Activated CD4-positive, alpha-beta T cell treated with anti-CD3 and anti-CD28 coated beads for 48 hours (primary cell): ENCODE measurements at regions not wholly inside any gene's neighbourhood (a gene's known extent, or its start where the extent isn't known, plus 50 kb on each side); places are given as distances from the start of the nearest gene placed in this dataset.

Source experiments
- DNase-seq: peaks from one replicate; pipeline ENCODE4 v3.0.0-alpha.2; 2020

DNA sequence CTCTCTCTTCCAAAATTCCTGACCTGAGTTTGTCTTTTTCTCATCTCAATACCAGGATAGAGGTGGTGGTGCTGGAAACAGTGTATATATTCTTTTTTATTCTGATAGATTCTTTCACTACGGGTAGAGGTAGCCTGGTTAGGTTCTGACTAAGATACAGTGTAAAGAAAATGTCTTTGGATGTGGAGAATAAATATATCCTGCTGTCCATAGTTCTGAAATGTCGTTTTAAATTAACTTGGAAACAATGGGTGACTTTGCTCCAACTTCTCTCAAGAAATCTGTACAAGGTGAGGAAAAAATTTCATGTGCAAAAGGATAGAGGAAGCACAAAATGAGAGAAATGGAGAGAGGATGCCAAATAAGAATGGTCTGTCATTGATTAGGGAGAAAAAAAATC, 546.1 kb downstream of the GBA3 start:
- DNase-seq: no peak

DNA sequence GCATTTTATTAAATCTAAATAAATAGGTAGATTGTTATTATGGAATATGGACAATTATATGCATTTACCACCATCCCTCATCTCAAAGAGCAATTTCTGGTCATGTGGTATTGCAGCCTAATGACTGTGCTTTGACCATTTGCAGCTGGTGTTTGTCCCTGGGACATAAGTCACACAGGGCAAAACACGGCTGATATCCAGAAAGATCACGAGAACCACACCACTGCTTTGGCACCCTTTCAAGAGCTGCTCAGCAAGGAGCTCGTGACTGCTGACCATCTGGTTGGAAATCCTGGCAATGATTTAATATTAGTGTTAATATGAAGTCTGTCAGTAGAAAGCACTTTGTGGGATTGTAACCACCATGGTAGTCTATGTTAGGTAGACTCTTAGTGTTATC, 545.0 kb downstream of the GBA3 start:
- DNase-seq: no peak

DNA sequence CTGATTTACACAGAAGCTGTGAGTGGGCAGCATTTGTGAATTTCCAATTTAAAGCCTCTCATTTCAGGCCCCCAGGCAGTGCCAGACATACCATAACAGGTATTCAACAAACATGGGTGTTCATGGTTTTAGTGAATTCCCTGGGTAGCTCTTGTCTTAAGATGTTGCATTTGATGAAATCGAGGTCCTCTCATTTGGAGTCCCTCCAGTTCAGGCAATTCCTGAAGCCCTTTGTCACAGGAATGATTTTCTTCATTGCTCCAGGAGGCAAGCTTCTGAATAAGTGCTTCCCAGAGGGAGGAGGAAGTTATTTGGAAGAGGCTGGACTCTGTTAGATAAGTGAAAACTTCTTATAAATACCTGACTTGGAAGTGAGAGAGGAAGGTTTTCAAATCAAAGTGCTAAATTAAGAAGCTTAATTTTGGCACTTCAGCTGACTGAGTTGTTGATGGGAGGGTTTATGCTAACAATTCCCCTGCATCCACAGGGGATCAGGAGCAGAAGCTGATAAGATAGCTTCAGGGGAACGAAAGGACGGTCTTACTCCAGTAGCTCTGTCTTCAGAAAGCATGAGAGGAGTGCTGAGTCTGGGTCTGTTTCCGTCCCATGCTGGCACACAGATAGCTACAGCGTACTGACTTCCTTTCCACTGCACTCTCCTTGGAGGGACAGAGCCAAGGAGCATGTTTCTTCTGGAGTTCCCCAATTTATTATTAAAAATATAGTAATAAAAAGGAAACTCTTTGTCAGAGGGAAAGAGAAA, 543.1 kb downstream of the GBA3 start:
- DNase-seq: no peak

GRCh38 chr4:23234716-23235115, 542.0 kb downstream of the GBA3 start:
- no peak for DNase-seq

GRCh38 chr4:23234018-23234417, 541.3 kb downstream of the GBA3 start:
- DNase-seq: no peak

DNA sequence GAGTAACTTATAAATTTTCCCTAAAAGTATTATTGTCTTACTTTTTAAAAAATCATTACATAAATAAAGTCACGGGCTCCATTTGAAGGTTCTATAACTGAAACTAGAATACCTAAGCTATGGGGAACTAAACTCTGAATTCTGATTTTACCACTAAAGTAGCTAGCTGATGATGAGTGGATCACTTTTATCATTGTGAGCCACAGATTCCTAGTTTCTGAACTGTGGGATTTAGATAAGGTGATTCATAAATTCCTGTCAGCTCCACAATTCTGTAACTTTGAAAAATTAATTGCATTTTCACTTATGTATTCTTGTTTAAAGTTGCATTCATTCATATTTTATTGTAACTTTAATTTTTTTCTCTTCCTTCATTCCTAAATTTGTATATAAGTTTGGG, 540.9 kb downstream of the GBA3 start:
- DNase-seq: no peak

DNA sequence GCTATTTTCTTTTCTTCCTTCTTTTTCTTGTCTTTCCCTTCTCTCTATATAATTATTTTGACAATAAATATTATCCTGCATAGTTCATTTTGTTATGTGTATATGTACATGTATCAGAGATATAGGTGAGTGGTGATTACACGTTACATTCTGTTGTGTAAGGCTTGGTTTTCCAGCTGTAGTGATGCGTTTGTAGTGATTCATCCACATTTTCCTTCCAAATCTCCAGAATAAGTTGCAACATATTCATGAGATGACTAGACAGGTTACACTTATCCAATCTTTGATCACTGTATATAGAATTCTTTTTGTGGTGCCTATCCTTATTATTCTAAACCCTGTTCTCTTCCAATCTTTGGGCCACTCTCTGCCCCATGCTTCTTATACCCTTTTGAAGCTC, 540.2 kb downstream of the GBA3 start:
- DNase-seq: no peak

DNA sequence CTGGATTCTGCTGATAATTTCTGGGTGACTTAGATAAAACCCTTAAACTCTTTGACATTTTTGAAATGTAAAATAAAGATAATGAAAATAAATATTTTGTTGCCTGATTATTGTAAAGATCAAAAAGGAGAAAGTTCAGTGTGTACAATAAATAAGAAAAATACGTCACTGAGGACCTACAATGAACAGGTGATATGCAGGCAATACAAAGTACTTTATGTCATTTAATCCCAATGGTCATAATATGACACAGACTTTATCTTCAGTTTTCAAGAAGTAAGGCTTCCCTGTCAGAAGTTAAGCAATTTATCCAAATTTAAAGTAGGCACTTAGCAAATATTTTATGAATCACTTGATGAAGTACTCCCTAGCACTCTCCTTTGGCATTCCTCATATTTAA, 532.8 kb downstream of the GBA3 start:
- DNase-seq: no peak

GRCh38 chr4:23224684-23225420, 532.1 kb downstream of the GBA3 start:
- DNase-seq: no peak

DNA sequence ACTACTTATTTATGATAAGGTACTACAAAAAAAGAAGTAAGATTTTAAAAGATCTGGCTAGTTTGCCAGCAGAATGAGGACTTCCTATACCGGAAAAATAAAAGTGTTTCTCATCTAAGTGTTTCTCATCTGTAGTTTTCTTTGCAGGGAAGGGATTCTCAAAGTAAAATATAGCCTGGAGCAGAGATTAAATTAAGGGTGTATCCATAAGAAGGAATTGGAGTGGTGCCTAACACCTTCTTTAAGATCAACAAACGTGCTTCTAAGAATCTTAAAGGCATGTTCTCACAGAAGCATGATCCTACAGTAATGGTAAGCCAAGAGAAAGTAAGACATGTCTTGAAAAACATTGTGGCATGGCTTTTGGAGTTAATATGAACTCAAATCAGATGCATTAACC, 528.2 kb downstream of the GBA3 start:
- DNase-seq: no peak

DNA sequence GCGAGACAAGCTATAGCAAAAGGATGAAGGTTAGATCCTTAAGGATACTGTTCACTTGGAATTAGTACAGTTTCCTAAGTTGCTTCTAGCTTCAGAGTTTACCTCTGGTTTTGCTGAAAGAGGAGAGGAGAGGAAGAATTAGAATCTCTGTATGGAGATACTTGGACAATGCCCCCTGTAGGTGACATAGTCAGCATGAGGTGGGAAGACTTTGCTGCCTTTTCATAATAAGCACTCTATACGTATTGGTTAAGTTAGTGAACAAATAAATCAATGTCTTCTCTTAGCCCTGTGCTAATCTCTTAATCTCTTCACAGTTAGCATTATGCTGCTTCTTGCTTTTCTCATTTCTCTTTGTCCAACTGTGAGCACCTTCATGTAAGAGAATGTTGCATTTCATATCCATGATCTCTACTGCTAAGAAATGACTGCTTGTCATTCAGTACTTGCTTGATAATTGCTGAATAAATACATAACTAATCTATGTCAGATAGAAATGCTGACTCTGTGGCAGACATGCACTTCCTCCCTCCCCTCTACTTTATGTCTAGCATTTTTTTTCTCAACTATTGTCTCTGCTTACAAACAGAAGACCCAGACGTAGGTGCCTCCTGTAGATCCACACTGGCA, 527.2 kb downstream of the GBA3 start:
- no peak for DNase-seq

- no peak for DNase-seq
Measured at GRCh38 chr4:23213198-23213597, 520.5 kb downstream of the GBA3 start.

GRCh38 chr4:23212558-23212957, 519.8 kb downstream of the GBA3 start:
- DNase-seq: no peak

DNA sequence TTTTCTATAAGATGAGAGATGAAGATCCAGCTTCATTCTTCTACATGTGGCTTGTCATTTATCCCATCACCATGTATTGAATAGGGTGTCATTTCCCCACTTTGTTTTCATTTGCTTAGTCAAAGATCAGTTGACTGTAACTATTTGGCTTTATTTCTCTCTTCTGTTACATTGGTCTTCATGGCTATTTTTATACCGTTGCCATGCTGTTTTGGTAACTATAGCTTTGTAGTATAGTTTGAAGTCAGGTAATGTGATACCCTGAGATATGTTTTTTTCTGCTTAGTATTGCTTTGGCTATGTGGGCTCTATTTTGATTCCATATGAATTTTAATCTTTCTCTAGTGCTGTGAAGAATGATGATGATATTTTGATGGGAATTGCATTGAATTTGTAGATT, 514.3 kb downstream of the GBA3 start:
- DNase-seq: no peak

GRCh38 chr4:23202712-23203247, 510.0 kb downstream of the GBA3 start:
- DNase-seq: no peak

DNA sequence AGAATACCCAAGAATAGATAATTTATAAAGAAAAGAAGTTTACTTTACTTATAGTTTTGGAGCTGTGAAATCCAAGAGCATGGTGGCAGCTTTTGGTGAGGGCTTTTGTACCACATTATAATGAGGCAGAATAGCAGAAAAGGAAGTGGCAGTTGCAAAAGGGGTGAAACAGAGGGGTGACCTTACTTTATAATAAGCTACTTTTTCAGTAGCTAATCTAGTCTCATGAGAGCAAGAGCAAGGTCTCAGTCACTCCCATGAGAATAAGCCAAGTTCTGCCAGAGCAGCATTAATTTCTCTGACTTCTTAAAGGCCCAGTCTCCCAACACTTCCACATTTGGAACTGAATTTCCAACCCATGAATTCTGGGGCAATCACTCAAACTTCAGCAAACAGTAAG, 502.0 kb downstream of the GBA3 start:
- DNase-seq: no peak

GRCh38 chr4:23174179-23174578, 481.4 kb downstream of the GBA3 start:
- no peak for DNase-seq

DNA sequence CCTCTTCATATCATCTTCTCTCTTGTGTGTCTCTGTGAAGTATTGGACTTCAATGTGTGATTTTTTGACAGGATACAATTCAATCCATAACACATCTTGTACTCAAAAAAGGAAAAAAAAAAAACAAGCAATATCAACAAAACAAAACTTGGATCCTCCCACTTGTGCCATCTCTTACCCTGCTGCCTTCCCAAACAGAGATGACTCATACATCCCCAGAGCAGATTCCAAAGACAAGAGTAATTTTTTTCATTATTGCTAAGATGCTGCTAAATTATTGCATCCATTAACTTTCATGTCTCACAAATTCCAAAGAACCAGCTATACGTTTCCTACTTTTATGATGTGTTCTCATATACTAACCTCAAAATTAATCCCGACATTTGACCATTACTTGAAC, 479.2 kb downstream of the GBA3 start:
- DNase-seq: no peak

DNA sequence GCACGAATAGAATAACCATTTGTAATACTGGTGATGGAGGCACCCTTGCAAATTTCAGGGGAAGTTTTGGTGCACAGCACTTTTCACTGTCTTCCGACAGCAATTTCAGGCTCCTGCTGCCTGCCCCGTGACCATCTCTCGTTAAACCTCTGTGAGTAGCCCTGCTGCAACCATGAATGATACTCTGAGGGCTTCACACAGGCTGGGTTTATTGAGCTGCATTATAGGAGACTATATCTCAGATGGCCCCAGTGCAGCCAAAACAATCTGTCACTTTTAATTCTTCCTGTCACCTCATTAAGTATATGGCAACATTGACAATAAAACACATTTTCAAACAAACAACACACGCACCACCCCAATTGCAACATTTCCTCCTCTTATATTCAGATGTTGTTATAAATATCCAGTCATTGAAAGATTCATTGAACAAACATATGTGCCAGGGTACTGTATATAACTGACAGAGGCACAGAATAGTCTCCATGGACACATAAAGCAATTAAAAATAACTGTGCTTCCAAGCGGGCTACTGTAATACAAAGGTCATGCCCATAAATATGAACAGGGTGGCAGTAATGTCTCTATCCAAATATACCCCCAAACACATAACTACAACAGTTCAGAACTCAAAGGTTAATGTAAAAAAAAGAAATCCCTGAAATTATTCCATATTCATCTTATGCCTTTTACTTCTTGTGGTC, 477.0 kb downstream of the GBA3 start:
- no peak for DNase-seq

- DNase-seq: no peak
Measured at GRCh38 chr4:23166919-23167318, 474.2 kb downstream of the GBA3 start.

GRCh38 chr4:23166407-23166806, 473.7 kb downstream of the GBA3 start:
- no peak for DNase-seq

GRCh38 chr4:23165669-23166068, 472.9 kb downstream of the GBA3 start:
- DNase-seq: no peak
